Ovary (tissue), 3 donors: ENCODE measurements at regions not wholly inside any gene's neighbourhood (a gene's known extent, or its start where the extent isn't known, plus 50 kb on each side); places are given as distances from the start of the nearest gene placed in this dataset.

Experiments
- EP300 ChIP-seq: sonication (generic); formaldehyde crosslinking; IDR thresholded peaks from one replicate; pipeline ENCODE4 v1.6.1; 2017; ENCODE audit warnings: antibody characterized with exemption
- POLR2A ChIP-seq: fragments of 450-650 bp; IDR thresholded peaks from one replicate; pipeline ENCODE4 v1.6.1; 2017; ENCODE audit warnings: antibody characterized with exemption, mild to moderate bottlenecking, moderate library complexity
- TF ChIP-seq, protein P1 (sequence below), 3 donors: fragments of 450-650 bp in 2 of 3; fragments of 200-600 bp in 1 of 3; IDR thresholded peaks; one replicate each; pipeline versions ENCODE4 v1.5.1 to v1.8.0; 2016 to 2022; ENCODE audit warnings: antibody characterized with exemption in 3 of 3, mild to moderate bottlenecking in 1 of 3
- donor health status: DM: no; HTN: no; CAD: no.

GRCh38 chr5:3336666-3337065, 259.0 kb upstream of the IRX1 start:
- TF ChIP-seq POLR2A (no peak), EP300 (no peak)
- TF ChIP-seq, protein P1, sequence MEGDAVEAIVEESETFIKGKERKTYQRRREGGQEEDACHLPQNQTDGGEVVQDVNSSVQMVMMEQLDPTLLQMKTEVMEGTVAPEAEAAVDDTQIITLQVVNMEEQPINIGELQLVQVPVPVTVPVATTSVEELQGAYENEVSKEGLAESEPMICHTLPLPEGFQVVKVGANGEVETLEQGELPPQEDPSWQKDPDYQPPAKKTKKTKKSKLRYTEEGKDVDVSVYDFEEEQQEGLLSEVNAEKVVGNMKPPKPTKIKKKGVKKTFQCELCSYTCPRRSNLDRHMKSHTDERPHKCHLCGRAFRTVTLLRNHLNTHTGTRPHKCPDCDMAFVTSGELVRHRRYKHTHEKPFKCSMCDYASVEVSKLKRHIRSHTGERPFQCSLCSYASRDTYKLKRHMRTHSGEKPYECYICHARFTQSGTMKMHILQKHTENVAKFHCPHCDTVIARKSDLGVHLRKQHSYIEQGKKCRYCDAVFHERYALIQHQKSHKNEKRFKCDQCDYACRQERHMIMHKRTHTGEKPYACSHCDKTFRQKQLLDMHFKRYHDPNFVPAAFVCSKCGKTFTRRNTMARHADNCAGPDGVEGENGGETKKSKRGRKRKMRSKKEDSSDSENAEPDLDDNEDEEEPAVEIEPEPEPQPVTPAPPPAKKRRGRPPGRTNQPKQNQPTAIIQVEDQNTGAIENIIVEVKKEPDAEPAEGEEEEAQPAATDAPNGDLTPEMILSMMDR (IDR thresholded peaks at IDR 0.05): no peak
